ENCODE measurements at regions not wholly inside any gene's neighbourhood (a gene's known extent, or its start where the extent isn't known, plus 50 kb on each side); places are given as distances from the start of the nearest gene placed in this dataset.

- TF ChIP-seq CTCF (IDR thresholded peaks at IDR 0.05) (peak; percentile 53), POLR2AphosphoS2 (conservative IDR thresholded peaks at IDR 0.05; ENCODE audit: low read length) (no peak), JUN (IDR thresholded peaks at IDR 0.05) (no peak), ZNF302 (CRISPR knock-in tag; IDR thresholded peaks at IDR 0.05) (no peak), POLR2A (IDR thresholded peaks at IDR 0.05; ENCODE audit: low read length) (no peak), CHD2 (IDR thresholded peaks at IDR 0.05; ENCODE audit: low read length, partially characterized antibody) (no peak), RNF2 (IDR thresholded peaks at IDR 0.05; ENCODE audit: borderline replicate concordance, low read depth) (no peak), MAFK (IDR thresholded peaks at IDR 0.05; ENCODE audit: partially characterized antibody) (no peak), ZSCAN20 (CRISPR knock-in tag; IDR thresholded peaks at IDR 0.05) (no peak), ELK1 (IDR thresholded peaks at IDR 0.05; ENCODE audit: low read depth, low read length) (no peak)
Measured at GRCh38 chr6:90940812-90941481, 354.1 kb upstream of the MAP3K7 start.
